ENCODE measurements at regions not wholly inside any gene's neighbourhood (a gene's known extent, or its start where the extent isn't known, plus 50 kb on each side); places are given as distances from the start of the nearest gene placed in this dataset.
"Not testable (repeated sequence)": the region's sequence is repeated elsewhere in the genome, so short reads cannot be mapped to it uniquely, and the experiment has no call there.

GRCh38 chr4:135434936-135435335, 1233.3 kb upstream of the PABPC4L start:
- no peak for DNase-seq

DNA sequence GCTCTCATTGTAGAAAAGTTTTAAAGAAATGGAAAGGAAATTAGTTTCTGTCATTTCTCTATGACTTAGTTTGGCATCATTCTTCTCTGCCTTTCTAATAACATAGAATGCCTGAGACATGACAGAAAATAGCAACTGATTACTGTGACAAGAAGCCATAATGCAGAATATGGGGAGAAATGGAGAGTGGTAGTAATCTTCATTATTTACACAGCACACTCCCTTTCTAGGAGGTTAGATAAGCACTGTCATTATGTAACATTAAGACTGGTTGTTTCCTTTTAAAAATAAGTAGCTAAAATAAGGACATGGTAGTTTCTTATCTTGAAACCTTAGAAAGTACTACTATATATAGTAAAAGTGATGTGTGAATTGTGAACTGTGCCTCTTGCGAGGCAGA, 1227.9 kb upstream of the PABPC4L start:
- DNase-seq = no peak

GRCh38 chr4:135418353-135418752, 1216.8 kb upstream of the PABPC4L start:
- DNase-seq = no peak

DNA sequence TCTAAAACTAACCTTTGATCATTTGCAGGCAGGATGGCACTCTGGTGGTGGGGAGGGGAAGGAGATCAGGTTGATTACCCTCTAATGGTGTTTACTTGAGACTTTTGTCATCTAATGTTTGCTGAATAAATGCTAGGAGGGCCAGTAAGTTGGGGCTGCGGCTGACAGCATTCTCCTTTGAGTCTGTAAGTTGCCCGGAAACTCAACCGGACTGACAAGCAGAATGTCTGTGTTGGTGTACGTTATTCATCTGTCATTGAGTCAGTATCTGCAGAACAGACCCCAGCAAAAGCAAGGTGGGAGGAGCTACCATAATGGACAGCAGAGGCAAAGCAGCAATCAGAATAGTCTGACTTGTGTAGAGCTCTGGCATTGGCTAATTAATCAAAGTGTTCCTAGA, 1210.6 kb upstream of the PABPC4L start:
- no peak for DNase-seq

DNA sequence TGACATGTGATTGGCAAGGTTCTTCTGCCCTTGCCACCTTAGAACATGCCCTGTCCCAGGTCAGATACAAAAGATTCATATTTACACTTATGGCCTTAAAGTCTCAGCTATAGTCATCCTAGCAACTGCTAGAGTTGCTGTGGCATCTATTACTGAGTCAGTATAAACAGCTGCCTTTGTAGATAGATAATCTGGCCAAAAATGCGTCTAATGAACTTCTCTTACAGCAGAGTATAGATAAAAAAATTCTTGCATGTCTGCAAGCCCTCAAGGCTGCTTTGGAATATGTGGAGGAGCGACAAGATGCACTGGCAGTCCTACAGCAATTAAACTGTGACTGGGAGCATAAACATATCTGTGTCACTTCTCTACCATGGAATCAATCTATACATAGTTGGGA, 1209.7 kb upstream of the PABPC4L start:
- no peak for DNase-seq

- not testable (repeated sequence) for DNase-seq
Observed at GRCh38 chr4:135409261-135409660, 1207.7 kb upstream of the PABPC4L start.

GRCh38 chr4:135408109-135408508, 1206.5 kb upstream of the PABPC4L start:
- no peak for DNase-seq

DNA sequence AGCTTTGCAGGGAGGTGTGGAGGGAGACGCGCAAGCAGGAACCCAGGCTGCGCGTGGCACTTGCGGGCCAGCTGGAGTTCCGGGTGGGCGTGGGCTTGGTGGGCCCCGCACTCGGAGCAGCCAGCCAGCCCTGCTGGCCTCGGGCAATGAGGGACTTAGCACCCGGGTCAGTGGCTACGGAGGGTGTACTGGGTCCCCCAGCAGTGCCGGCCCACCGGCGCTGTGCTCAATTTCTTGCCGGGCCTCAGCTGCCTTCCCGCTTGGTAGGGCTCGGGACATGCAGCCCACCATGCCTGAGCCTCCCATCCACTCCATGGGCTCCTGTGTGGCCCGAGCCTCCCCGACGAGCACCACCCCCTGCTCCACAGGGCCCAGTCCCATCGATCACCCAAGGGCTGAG, 1205.0 kb upstream of the PABPC4L start:
- not testable (repeated sequence) for DNase-seq

DNA sequence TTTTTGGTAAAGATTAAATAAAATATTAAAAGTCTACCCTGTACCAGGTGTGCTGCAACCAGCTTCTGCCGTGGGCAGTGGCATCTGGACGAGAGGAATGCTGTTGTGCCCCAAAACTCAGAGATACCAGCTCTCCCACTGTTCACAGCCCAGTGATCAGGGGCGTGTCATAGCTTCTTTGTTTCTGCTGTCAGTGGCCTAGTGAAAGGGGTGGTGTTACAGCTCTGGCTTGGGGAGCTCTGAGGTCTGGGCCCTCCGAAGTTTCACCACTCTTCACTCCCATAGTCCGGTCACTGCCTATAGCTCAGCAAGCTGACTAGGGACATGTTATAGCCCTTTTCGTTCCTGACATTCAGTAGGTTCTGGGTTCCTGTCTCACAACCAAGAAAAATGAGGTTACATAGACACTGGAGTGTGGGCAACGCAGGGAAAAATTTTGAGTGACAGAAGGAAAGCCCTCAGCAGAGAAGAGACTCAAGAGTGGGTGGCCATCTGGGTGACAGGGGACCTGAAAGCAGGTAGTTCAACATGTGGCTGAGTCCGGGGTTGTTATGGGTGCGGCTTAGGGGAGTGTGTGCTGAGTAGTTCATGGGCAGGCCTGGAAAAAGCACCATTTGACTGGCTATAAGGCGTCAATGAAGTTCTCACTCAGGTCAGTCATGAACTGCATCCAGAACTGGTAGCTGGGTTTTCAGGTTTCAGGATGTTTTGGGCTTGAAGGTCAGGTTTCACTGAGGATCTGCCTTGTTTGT, 1184.4 kb upstream of the PABPC4L start:
- no peak for DNase-seq

DNA sequence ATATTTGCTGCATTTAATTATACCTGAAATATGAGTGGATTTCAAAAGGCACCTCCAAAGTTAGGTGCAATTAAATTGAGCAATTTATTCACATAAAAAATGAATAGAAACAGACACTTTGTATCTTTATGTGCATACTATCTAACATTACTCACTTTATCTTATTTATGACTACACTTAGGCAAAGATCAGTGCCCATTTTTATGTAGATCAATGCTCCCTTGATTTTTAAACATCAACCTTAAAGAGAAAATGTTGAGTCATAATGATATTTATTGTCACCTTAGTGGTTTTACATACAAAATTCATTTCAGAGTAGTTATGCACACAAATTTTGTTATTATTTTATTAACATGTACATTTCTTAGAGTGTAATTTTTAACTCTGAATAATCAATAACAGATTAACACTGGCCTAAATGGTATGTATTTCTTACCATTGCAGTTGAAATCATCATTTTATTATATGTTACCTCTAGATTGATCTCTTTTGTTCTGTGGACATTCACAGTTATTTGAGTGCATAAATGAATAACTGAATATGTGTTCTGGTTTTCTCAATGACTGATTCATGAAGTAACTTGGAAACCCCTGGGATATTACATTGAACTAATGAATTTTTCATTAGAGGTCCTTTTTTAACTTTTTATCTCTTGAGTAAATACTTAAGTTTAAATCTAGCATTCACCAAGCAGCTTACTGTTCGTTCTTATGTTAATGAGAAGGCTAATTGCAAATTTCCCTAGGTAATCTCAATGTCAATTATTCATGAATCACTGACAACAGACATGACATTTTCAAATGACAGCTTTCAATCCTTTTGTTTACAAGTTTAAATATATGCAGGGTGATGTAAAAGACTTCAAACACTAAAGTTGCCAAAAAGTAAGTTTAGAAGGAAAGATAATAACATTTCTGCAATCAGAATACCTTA, 1182.0 kb upstream of the PABPC4L start:
- DNase-seq = no peak

GRCh38 chr4:135382280-135382959, 1180.8 kb upstream of the PABPC4L start:
- no peak for DNase-seq

GRCh38 chr4:135372131-135372530, 1170.5 kb upstream of the PABPC4L start:
- no peak for DNase-seq

DNA sequence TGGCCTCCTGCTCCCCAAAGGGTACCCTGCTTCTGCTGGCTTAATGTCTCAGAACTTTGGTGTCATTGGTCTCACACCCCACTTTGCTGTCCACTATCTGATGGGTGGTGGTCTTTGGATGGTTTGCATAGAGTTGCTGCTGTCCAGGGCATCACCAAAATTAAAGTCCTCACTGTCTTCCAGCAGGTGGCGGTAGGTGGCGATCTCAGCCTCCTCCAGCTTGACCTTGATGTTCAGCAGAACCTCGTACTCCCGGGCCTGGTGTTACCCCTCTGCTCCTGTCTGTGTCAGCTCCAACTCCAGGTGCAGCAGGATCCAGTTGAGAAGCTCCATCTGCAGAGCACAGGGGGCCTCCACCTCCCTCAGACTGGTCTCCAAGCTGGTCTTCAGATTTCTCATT, 1169.5 kb upstream of the PABPC4L start:
- DNase-seq = no peak

DNA sequence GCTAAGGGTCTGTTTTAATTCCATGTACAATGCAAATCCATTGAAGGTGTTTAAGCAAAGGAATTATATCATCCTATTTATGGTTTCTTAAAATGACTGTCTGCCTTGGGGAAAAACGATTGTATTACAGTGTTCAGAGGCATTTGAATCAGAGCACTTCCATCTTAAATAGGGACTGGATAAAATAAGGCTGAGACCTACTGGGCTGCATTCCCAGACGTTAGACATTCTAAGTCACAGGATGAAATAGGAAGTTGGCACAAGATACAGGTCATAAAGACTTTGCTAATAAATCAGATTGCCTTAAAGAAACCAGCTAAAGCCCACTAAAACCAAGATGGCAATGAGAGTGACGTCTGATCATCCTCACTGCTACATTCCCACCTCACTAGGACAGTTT, 1167.2 kb upstream of the PABPC4L start:
- no peak for DNase-seq

DNA sequence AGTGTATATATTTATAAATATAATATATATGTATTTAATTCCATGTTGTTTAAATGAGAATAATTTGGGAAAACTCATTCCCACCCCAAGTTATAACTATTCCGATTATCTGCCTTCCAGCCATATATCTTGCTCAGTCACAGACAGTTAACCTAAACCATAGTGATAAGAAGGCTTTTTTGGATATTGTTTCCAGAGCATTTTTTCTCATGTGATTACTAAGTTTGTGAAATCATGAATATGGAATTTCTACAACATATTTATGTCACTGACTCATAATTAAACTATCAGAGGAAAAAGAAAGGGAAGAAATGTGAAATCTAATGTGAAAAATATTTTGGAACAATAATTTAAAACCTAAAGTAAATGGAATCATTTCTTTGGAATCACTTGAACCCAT, 1163.5 kb upstream of the PABPC4L start:
- no peak for DNase-seq

DNA sequence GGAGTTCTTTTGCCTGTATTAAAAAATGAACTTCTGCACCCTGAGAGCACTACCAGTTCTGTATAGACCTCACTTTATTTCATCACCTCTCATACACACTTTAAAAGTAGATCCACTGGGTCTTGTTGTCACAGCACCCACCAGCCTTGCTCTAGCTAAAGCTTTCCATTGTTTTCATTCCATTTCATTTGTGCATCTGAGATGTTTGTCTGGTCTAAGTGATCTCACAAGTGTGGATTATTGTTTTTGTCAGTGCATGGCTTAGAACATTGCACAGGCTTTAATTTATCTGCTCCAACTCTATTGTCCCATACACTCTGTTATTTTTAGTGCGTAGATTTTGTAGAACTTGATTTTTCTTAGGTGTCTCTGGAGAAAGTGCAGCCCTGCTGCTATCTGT, 1157.5 kb upstream of the PABPC4L start:
- no peak for DNase-seq

DNA sequence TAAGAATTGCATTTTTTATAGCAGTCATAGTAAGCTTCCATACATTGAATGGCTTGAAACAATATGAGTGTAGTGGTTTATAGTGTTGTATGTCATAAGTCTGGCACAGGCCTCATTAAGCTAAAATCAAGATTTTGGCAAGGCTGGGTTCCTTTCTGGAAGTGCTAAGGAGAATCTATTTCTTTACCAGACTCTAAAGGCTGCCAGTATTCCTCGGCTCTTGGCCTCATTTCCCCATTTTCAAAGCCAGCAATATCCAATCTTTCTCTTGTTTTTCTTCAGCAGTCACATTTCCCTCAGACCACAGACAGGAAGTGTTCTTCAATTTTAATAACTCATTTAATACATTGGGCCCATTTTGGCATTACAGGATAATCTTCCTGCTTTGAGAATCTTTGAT, 1155.5 kb upstream of the PABPC4L start:
- no peak for DNase-seq

- no peak for DNase-seq
Observed at GRCh38 chr4:135354876-135355275, 1153.3 kb upstream of the PABPC4L start.

- DNase-seq = no peak
Observed at GRCh38 chr4:135353008-135353407, 1151.4 kb upstream of the PABPC4L start.

GRCh38 chr4:135344492-135344891, 1142.9 kb upstream of the PABPC4L start:
- no peak for DNase-seq

- DNase-seq = no peak
Observed at GRCh38 chr4:135338181-135338580, 1136.6 kb upstream of the PABPC4L start.

GRCh38 chr4:135325264-135325663, 1123.7 kb upstream of the PABPC4L start:
- DNase-seq = no peak

- no peak for DNase-seq
Observed at GRCh38 chr4:135319685-135320084, 1118.1 kb upstream of the PABPC4L start.
